Activated T-helper 1 cell treated with Interleukin-2 at 50 U/mL for 16 hours (primary cell): ENCODE measurements at regions not wholly inside any gene's neighbourhood (a gene's known extent, or its start where the extent isn't known, plus 50 kb on each side); places are given as distances from the start of the nearest gene placed in this dataset.

Experiments
- DNase-seq: peaks from one replicate; pipeline ENCODE4 v3.0.0-alpha.2; 2020; ENCODE audit warnings: low read depth

DNA sequence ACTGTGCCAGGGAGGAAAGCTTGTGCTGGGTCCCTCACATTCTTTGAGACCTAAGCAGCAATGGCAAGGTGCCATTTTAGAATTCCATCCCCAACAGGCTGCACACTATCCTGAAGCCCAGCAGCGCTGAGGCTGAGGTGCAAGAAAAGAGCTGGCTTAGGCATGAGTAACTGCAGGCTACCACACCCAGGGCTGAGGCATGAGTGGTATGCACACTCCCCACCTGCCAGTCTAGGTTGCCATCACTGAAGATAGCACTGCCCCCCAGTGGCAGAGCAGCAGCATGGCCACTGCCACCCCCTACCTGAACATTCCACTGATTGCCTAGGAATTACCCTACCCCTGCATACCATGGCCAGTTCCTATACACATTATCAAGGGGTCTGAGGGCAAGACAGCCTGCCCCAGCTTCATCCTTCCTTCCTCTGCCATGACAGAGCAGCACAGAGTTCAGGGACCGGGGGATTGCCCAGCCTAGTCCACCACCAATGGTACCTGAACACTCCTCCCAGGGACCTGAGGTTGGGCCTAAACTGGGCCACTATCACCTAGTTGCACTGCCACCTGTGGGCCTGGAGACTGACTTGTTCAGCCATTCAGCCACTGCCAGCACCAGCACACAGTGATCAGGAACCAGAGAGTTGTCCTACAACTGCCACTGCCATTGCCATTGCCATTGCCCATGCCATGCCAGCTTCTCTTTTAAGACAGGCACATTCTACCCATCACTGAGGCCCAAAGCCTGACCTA lies 129.8 kb downstream of the SATB1 start:
- no peak for DNase-seq

- no peak for DNase-seq
These were observed 135.0 kb downstream of the SATB1 start for GRCh38 chr3:18290157-18290556.

DNA sequence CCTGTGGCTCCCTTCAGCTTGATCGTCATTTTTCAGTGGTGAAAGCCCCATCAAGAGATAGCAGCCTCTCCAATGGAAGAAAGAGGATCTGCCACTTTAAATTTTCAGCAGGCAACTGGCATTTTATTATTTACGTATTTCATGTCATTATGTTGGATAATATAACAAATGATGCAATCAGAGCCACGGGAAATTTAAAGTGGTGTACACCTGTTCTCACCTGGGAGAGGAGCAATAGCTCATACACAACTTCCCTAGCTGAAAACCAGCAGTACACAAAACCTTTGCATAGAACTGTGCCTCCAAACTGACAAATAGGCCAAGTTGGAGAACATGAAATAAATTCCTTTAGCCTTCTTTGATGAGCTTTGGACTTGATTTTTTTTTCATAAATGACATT lies 136.9 kb downstream of the SATB1 start:
- DNase-seq, result no peak

DNA sequence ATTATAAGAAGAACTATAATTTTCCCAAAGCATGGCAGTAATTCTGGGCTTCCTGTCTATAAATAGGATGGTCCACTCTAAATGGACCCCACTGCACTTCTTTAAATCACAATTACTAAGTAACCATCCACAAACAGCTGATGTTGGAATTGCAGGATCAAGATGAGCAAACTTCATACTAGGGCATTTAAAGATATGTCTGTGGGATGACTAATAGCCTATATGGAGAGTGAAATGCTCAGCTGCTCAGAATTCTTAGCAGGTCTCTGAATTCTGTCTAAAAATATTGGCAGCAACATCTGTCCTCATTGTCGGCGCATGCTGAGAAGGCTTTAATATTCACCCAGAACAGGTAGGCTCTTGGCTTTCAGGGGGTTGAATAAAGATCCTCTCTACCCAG lies 140.4 kb downstream of the SATB1 start:
- no peak for DNase-seq

GRCh38 chr3:18283680-18284079 lies 141.5 kb downstream of the SATB1 start:
- no peak for DNase-seq

- DNase-seq, result no peak
These were observed 142.6 kb downstream of the SATB1 start for GRCh38 chr3:18282507-18282906.

- DNase-seq, result no peak
These were observed 145.9 kb downstream of the SATB1 start for GRCh38 chr3:18279226-18279737.

DNA sequence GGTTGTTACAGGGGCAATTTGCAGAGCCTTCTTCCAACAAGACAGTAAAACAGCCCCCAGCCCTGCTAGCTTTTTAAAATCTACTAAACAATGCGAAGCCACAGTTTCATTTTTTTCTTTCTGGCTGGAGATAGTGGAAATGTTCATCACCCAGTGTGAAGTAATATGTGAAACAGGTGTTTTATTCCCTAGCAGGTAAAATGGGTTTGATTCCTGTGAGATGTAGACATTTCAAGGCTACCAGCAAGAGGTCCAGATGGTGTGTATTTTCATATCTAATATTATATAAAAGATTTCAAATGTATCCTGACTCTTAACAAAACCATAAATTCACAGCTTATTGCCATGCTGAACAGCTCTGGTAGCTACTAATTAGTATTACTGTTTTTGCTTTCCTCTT lies 160.3 kb downstream of the SATB1 start:
- DNase-seq, result no peak

DNA sequence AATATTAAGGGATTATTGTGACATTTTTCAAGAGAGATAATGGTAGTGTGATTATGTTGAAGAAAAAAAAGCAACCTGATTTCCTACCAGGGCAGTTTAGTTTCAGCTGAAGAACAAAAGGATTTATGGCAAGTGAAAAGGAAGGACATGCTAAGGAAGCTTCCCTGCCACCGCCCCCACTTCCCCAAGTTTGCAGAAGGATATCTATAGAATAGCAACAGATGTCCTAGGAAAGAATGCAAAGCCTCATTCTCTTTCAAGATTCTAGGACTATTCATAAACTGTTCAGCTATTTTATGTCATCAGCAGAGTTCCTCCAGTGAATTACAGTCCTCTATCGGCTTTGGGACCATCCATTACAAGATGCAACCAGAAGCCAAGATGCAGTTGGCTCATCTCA lies 160.8 kb downstream of the SATB1 start:
- DNase-seq, result no peak

DNA sequence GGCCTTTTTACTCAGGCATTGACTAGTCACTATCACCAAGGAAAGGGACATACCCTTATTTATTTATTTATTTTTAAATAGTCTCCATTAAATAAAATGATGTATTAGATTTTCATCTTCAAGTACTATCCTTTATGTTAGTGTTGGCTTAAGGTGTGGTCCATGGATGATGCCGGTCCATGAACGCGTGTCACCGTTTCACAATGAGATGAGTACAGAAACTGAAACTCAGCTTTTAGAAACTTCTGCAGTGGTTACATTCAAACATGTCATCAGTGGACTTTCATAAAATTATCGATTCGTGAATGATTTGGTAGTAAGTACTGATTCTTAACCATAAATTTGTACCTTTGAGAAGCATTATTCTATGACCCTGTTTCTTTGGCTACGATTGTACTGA lies 166.6 kb downstream of the SATB1 start:
- DNase-seq, result no peak

GRCh38 chr3:18252578-18252977 lies 172.6 kb downstream of the SATB1 start:
- DNase-seq, result no peak

DNA sequence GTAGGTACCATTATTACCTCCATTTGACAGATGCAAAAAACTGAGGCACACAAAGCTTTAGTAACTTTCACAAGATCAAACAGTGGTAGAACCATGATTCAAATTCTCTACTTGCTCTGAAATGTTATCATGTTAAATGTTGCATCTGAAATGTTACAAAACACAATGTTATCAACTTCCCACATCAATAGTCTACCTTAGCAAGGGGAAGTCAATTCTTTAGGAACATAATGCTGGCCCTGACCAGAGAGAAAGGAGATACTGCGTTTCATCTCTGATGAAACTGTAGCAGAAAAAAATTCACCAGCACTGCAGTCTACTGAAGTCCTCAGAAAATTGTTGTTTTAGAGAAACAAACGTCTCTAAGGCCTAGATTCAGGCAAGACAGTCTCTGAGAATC lies 174.1 kb downstream of the SATB1 start:
- DNase-seq, result no peak

DNA sequence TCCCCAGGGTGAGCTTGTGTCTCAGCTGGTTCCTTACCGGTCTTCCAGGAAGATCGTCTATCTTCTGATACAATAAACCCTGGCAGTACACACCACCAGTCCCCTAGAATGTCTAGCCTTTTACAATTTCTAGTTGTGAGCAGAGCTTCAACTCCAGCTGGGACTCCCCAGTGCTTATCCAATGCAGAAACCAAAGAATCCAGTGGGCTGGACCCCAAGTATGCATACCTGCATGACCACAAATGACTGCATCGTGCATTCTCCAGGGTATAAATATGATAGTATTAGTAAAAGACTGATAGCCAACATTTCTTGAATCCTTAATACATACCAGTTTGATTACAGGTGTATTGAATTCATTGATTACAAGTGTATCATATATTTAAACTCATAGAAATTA lies 176.0 kb downstream of the SATB1 start:
- no peak for DNase-seq

DNA sequence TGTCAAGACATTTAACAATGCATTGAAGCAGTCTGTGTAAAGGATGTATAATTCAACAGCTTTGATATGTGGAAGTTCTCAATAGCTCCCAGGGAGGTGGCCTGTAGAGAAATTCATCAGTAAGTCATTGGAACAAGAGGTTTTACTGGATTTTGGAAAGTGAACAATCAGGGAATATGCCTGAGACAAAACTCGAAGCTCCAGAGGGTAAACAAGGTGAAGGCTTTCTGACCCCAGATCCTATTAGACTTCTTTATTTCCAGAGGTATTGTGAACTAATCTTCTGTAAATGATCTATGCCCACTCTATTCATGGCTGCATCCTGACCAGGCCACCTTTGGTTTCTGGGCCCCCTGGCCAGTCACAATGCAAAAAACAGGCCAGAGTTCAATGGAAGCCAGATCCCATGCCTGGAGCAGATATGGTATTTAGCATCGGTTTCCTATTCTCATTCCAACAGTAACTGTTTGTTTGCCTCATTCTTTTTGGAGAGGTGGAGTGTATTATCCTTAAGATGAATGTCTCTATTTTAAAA lies 177.3 kb downstream of the SATB1 start:
- DNase-seq, result no peak

GRCh38 chr3:18247139-18247695 lies 177.9 kb downstream of the SATB1 start:
- DNase-seq, result no peak

DNA sequence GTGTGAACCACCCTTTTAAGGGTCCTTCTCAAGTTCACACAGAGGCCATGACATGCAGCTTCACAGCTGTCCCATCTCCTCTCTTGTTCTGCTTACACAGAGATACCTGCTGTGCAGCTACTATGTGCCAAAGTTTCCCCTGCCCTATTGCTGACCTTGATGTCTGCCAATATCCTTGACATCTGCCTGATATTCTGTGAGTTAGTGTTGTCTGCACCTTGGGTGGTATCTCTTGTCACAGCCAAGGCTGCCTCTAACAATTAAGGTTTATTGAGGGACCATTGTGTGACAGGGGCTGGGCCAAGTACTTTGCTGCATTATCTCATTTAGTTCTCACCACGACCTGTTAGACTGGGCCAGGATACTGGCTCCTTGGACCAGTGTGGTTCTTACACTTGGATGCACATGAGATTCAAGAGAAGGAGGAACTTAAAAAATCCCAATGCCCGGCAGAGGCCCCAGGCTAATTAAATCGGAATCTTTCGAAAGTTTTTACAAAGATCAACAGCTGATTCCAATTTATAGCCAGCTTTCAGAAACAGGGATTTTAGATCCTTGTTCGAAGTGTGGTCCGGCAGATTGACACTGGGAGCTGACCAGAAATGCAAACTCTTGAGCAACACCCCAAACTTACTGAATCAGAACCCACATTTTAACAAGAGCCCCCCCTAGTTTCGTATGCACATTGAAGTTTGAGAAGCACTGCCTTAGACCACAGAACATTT lies 178.6 kb downstream of the SATB1 start:
- no peak for DNase-seq

- DNase-seq, result no peak
These were observed 179.4 kb downstream of the SATB1 start for GRCh38 chr3:18245721-18246120.

DNA sequence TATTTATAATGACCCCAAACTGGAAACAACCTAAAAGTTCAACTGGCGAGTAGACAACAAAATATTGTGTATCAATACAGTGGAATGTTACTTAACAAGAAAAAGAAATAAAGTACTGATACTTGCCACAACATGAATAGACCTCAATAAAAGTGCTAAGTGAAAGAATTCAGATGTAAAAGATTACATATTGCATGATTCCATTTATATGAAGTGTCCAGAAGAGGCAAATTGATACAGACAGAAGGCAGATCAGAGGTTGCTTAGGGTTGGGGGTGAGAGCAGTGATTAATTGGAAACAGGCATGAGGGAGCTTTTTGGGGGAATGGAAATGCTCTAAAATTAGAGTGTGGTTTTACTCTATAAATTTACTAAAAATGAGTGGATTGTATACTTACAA lies 183.3 kb downstream of the SATB1 start:
- DNase-seq, result no peak

- no peak for DNase-seq
These were observed 185.5 kb downstream of the SATB1 start for GRCh38 chr3:18239674-18240073.

DNA sequence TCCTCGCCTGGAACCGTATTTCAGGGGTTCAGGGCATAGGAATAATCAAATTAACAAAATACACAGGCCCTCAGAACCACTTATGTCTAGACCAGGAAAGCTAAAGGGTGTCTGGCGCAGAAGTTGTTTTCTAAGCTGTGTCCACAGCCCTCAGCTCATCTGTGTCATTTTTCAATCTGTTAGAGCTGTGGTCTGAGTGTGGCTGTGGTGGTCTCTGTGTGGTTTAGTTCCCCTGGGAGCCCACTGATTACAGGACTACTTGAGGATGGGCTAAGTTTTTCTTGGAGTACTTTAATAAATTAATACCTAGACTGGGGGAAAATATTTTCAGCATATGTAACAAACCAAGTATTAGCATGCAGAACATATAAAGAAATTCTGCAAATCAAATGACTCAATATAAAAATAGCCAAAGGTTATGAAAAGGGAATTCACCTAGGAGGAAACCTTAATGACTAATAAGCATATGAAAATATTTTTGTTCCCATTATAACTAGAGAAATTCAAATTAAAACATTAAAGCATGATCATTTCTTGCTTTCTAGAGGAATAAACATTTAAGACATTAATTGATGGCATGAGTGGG lies 186.3 kb downstream of the SATB1 start:
- no peak for DNase-seq

DNA sequence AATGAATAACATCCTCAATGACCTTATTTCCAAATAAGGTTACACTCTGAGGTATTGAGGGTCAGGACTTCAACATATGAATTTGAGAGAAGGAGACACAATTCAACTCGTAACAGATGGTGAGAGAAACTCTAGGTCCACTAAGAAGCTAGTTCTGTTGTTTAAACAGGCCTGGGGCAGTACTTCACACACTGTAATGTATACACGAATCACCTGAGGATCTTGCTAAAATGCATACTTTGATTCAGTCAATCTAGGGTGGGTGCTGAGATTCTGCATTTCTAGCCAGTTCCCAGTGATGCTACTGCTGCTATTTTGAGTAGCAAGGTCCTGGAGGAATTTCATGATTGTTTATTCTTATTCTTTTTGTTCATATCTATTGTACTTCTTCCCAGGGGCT lies 186.8 kb downstream of the SATB1 start:
- DNase-seq, result no peak

GRCh38 chr3:18237251-18238005 lies 187.7 kb downstream of the SATB1 start:
- DNase-seq, result no peak
